SK-N-SH (cell line): ENCODE measurements at regions not wholly inside any gene's neighbourhood (a gene's known extent, or its start where the extent isn't known, plus 50 kb on each side); places are given as distances from the start of the nearest gene placed in this dataset.
A peak's percentile ranks its signal among the peaks of the same experiment; 100 is the strongest.

Experiments
- CTCF ChIA-PET: fragments of 300-600, 350-600 bp; formaldehyde crosslinking; extraction: SDS; loops from one replicate; lab custom pipeline; 2021; lab: Yijun Ruan, JAX
- POLR2A ChIA-PET: fragments of 350-600 bp; sonication (Branson Sonifier 250); formaldehyde crosslinking; extraction: SDS; loops from one replicate; lab custom pipeline; 2020; ENCODE audit warnings: antibody characterized with exemption, inconsistent platforms; lab: Yijun Ruan, JAX
- DNase-seq: peaks from one replicate; pipeline ENCODE4 v3.0.0; 2012
- H2AFZ ChIP-seq: fragments of 200-600 bp; sonication (generic); 2 replicates; pipeline ENCODE4 v1.8.1; 2016; ENCODE audit warnings: antibody characterized with exemption, mild to moderate bottlenecking, low read depth
- H3F3A ChIP-seq: fragments of 200-600 bp; sonication (generic); replicated peaks from 2 replicates; pipeline ENCODE3; 2016; ENCODE audit warnings: antibody characterized with exemption, mild to moderate bottlenecking; ENCODE audit not compliant: insufficient read depth
- H3K27ac ChIP-seq, 2 experiments: fragments of 200-500 bp in 1 of 2; fragments of 200-600 bp in 1 of 2; sonication (Bioruptor generic) in 1 of 2; sonication (generic), shearing (Covaris generic) in 1 of 2; 2 replicates each; pipeline versions ENCODE4 v1.5.1 to v1.6.1; 2014 to 2016; ENCODE audit warnings: low read depth in 2 of 2, inconsistent platforms in 1 of 2, low read length in 1 of 2, mild to moderate bottlenecking in 1 of 2, mixed read lengths in 1 of 2
- H3K27me3 ChIP-seq: fragments of 200-600 bp; sonication (generic), shearing (Covaris generic); 2 replicates; pipeline ENCODE4 v1.6.1; 2016; ENCODE audit warnings: mixed run types; ENCODE audit not compliant: insufficient read depth
- H3K36me3 ChIP-seq, 2 experiments: fragments of 200-500 bp in 1 of 2; fragments of 200-600 bp in 1 of 2; sonication (Bioruptor generic) in 1 of 2; sonication (generic) in 1 of 2; replicated peaks in 1 of 2; 2 replicates each; pipeline versions ENCODE3 to v1.5.1; 2014 to 2016; ENCODE audit warnings: low read length in 1 of 2, mild to moderate bottlenecking in 1 of 2; ENCODE audit not compliant: insufficient read depth in 2 of 2, control insufficient read depth in 1 of 2
- H3K4me1 ChIP-seq, 2 experiments: fragments of 200-500 bp in 1 of 2; fragments of 200-600 bp in 1 of 2; sonication (Bioruptor generic) in 1 of 2; sonication (generic), shearing (Covaris generic) in 1 of 2; 2 replicates each; pipeline versions ENCODE4 v1.5.1 to v1.6.1; 2014 to 2016; ENCODE audit warnings: low read depth in 1 of 2, low read length in 1 of 2, mixed run types in 1 of 2; ENCODE audit not compliant: insufficient read depth in 2 of 2, control insufficient read depth in 1 of 2
- H3K4me2 ChIP-seq: fragments of 200-600 bp; sonication (generic), shearing (Covaris generic); 2 replicates; pipeline ENCODE4 v1.6.1; 2017; ENCODE audit warnings: mixed run types
- H3K4me3 ChIP-seq, 2 experiments: fragments of 200-500 bp in 1 of 2; fragments of 200-600 bp in 1 of 2; sonication (Bioruptor generic) in 1 of 2; sonication (generic), shearing (Covaris generic) in 1 of 2; 2 replicates each; pipeline versions ENCODE4 v1.5.1 to v1.8.1; 2014 to 2016; ENCODE audit warnings: low read depth in 2 of 2, inconsistent platforms in 1 of 2, low read length in 1 of 2, mild to moderate bottlenecking in 1 of 2, mixed read lengths in 1 of 2, moderate library complexity in 1 of 2
- H3K79me2 ChIP-seq: fragments of 200-600 bp; sonication (generic); 2 replicates; pipeline ENCODE4 v1.8.1; 2017; ENCODE audit warnings: mild to moderate bottlenecking; ENCODE audit not compliant: insufficient read depth
- H3K9ac ChIP-seq: fragments of 200-600 bp; sonication (generic); 2 replicates; pipeline ENCODE4 v1.6.1; 2017; ENCODE audit warnings: mixed run types
- H3K9me2 ChIP-seq: fragments of 200-600 bp; sonication (generic); 2 replicates; pipeline ENCODE4 v1.6.1; 2017; ENCODE audit warnings: mixed run types
- H3K9me3 ChIP-seq: fragments of 200-600 bp; sonication (generic); 2 replicates; pipeline ENCODE4 v1.6.1; 2017; ENCODE audit warnings: mixed run types, mild to moderate bottlenecking, moderate library complexity
- H4K20me1 ChIP-seq: fragments of 200-600 bp; sonication (generic); 2 replicates; pipeline ENCODE4 v1.6.1; 2017; ENCODE audit warnings: mild to moderate bottlenecking, mixed run types; ENCODE audit not compliant: insufficient read depth
- CHD2 ChIP-seq: fragments of 150-350 bp; IDR thresholded peaks from 2 replicates; pipeline ENCODE4 v1.6.1; 2018; ENCODE audit warnings: low read length; ENCODE audit not compliant: partially characterized antibody
- ELF1 ChIP-seq: IDR thresholded peaks from 2 replicates; pipeline ENCODE4 v1.4.0; 2012
- EP300 ChIP-seq, 2 experiments: IDR thresholded peaks; 2 replicates each; pipeline versions ENCODE4 v1.4.0 to v1.6.1; 2012; ENCODE audit warnings: borderline replicate concordance in 1 of 2, low read depth in 1 of 2, low read length in 1 of 2
- FOXM1 ChIP-seq: IDR thresholded peaks from 2 replicates; pipeline ENCODE4 v1.4.0; 2012; ENCODE audit warnings: low read depth, mild to moderate bottlenecking
- JUND ChIP-seq: IDR thresholded peaks from 2 replicates; pipeline ENCODE4 v1.4.0; 2012
- MEF2A ChIP-seq: IDR thresholded peaks from 2 replicates; pipeline ENCODE4 v1.4.0; 2012; ENCODE audit warnings: low read depth, borderline replicate concordance
- MXI1 ChIP-seq: IDR thresholded peaks from 2 replicates; pipeline ENCODE4 v1.6.1; 2012; ENCODE audit warnings: mild to moderate bottlenecking, low read depth, low read length, improper control_type of control experiment
- POLR2AphosphoS5 ChIP-seq: IDR thresholded peaks from 2 replicates; pipeline ENCODE4 v1.6.1; 2012; ENCODE audit warnings: low read depth, low read length
- RCOR1 ChIP-seq: fragments of 150-350 bp; IDR thresholded peaks from 2 replicates; pipeline ENCODE4 v1.6.1; 2017; ENCODE audit warnings: antibody characterized with exemption, low read length
- RXRA ChIP-seq: IDR thresholded peaks from 2 replicates; pipeline ENCODE4 v1.4.0; 2012; ENCODE audit warnings: low read depth, mild to moderate bottlenecking, borderline replicate concordance
- TAF1 ChIP-seq: IDR thresholded peaks from 2 replicates; pipeline ENCODE4 v1.6.1; 2012; ENCODE audit warnings: low read depth, mild to moderate bottlenecking, low read length, moderate library complexity, borderline replicate concordance
- USF1 ChIP-seq: IDR thresholded peaks from 2 replicates; pipeline ENCODE4 v1.4.0; 2012; ENCODE audit warnings: low read depth, borderline replicate concordance
- WGBS: methylation state at CpG from one replicate; pipeline ENCODE4 v1.1.6; 2017; ENCODE audit warnings: low lambda C conversion rate; 5-methylcytosine and 5-hydroxymethylcytosine counted together
- TF ChIP-seq, protein P1 (sequence below): fragments of 150-350 bp; IDR thresholded peaks from 2 replicates; pipeline ENCODE4 v1.6.1; 2016; ENCODE audit warnings: mild to moderate bottlenecking, low read depth, low read length

DNA sequence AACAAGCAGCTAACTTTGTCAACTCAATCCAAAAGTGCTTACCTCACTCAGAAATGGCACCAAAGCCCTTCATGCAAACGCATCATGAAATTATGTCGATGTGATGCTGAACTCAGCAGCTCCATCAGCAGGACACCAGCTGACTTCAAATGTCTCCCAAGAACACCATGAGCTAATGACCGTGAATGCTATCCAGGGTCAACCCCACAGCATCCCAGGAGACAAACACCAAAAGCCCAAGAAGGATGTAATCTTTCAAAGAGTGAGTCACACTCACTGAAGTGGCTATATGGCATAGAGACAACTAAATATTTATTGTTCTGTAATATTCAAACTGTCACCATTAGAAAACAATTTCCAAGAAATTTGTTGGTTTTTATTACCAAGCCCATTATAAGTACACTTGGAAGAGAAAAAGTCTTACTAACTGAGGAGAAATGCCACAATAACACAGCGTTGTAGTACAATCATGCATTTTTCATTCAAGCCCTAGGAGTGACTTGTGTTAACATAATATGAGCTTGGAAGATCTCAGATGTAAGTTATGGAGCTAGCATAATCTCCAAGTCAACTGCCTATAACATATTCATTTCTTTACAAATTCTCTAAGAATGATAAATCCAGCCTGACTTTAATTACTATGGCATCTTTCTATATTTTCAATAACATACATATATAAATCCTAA is 165.0 kb upstream of the CCDC68 start (continued):
- no peak for TF ChIP-seq USF1
- TF ChIP-seq MXI1, result no peak
- TF ChIP-seq JUND, result peak; percentile 49; the same call in 1 of the 2 replicates
- TF ChIP-seq TAF1, result no peak
- peak in 1 of 2 experiments; percentile 45; a peak in 1 of 4 replicates for TF ChIP-seq EP300 (IDR thresholded peaks at IDR 0.05; ENCODE audit: borderline replicate concordance in 1 of 2, low read depth in 1 of 2, low read length in 1 of 2)
- TF ChIP-seq, protein P1, sequence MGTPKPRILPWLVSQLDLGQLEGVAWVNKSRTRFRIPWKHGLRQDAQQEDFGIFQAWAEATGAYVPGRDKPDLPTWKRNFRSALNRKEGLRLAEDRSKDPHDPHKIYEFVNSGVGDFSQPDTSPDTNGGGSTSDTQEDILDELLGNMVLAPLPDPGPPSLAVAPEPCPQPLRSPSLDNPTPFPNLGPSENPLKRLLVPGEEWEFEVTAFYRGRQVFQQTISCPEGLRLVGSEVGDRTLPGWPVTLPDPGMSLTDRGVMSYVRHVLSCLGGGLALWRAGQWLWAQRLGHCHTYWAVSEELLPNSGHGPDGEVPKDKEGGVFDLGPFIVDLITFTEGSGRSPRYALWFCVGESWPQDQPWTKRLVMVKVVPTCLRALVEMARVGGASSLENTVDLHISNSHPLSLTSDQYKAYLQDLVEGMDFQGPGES, result no peak
- TF ChIP-seq FOXM1, result no peak
- no peak for TF ChIP-seq RCOR1

DNA sequence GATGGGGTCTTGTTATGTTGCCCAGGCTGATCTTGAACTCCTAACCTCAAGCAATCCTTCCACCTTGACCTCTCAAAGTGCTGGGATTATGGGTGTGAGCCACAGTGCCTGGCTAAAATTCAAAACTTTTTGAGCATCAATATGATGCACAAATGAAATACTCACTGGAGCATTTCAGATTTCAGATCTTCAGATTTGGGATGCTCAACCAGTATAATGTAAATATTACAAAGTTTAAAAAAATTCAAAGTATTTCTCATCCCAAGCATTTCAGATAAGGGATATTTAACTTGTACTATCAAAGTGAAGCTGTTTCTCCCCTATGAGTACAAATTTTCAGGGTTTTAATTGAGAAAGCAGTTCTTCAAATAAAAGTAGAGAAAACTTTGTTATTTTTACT is 164.1 kb upstream of the CCDC68 start:
- no peaks in the 10 kb centered on the region for H3K9me2 ChIP-seq
- no peak overlapping the region for H3K4me2 ChIP-seq
- no peaks in the 10 kb centered on the region for H3K79me2 ChIP-seq
- H4K20me1 ChIP-seq, result no peaks in the 10 kb centered on the region
- no peak overlapping the region for H3K9ac ChIP-seq
- H3K4me1 ChIP-seq, result peaks cover 0 to 13% of the 10 kb centered on the region in 2 experiments; a peak in 1 of 4 replicates
- no peak overlapping the region for H3K4me3 ChIP-seq
- ChIA-PET POLR2A (no interaction called here), CTCF (interaction anchor here (0.9 to 1.1 kb wide), 2 partner anchors 452 to 766 kb away, joined by 3 read pairs; partner anchors contain the start of genes C18orf54 and STARD6)
- H2AFZ ChIP-seq, result no peak overlapping the region
- peaks cover 21% of the 10 kb centered on the region for H3F3A ChIP-seq
- H3K27ac ChIP-seq, result peak overlapping the region in 1 of 2 experiments; percentile 50; a peak in 1 of 4 replicates
- TF ChIP-seq MXI1 (no peak), JUND (0 out of 2 replicates have a peak, but pooled peaks have one; percentile 9)
- H3K27me3 ChIP-seq, result no peaks in the 10 kb centered on the region
- H3K36me3 ChIP-seq, result no peaks in the 10 kb centered on the region
- no peaks in the 10 kb centered on the region for H3K9me3 ChIP-seq
- DNase-seq, result no peak

- H2AFZ ChIP-seq, result no peak overlapping the region
- no peaks in the 10 kb centered on the region for H3K79me2 ChIP-seq
- ChIA-PET POLR2A (no interaction called here), CTCF (no interaction called here)
- H3K4me3 ChIP-seq, result no peak overlapping the region
- TF ChIP-seq RCOR1 (no peak), POLR2AphosphoS5 (no peak), CHD2 (no peak), RXRA (no peak), TAF1 (no peak), MEF2A (no peak), ELF1 (no peak), MXI1 (no peak)
- H3F3A ChIP-seq, result peaks cover 21% of the 10 kb centered on the region
- no peaks in the 10 kb centered on the region for H3K36me3 ChIP-seq
- no peak for DNase-seq
- no peak overlapping the region for H3K27ac ChIP-seq
- no peak overlapping the region for H3K4me2 ChIP-seq
- H3K9me2 ChIP-seq, result no peaks in the 10 kb centered on the region
- H4K20me1 ChIP-seq, result no peaks in the 10 kb centered on the region
- H3K4me1 ChIP-seq, result peaks cover 3 to 13% of the 10 kb centered on the region in 2 experiments; a peak in 3 of 4 replicates
- no peaks in the 10 kb centered on the region for H3K27me3 ChIP-seq
- H3K9me3 ChIP-seq, result no peaks in the 10 kb centered on the region
- no peak overlapping the region for H3K9ac ChIP-seq
- 79% methylated on average over 10 of the region's 10 CpGs for WGBS
These were observed 162.3 kb upstream of the CCDC68 start for GRCh38 chr18:55121397-55122170.
